A549 (cell line): ENCODE measurements at regions not wholly inside any gene's neighbourhood (a gene's known extent, or its start where the extent isn't known, plus 50 kb on each side); places are given as distances from the start of the nearest gene placed in this dataset.

Experiments
- ATAC-seq, 2 experiments: fragments of 200-7000 bp in 1 of 2; fragments of >200 bp in 1 of 2; cut with Nextera tagmentation in 1 of 2; cut with Tn5 transposase in 1 of 2; 3 replicates each; pipeline versions ENCODE4 v1.8.0 to v1.9.1; 2018 to 2020; ENCODE audit warnings: mild to moderate bottlenecking in 1 of 2, moderate library complexity in 1 of 2
- CTCF ChIA-PET: fragments of 300-600 bp; sonication (Branson Sonifier 250); formaldehyde crosslinking; extraction: SDS; loops from one replicate; lab custom pipeline; 2021; ENCODE audit warnings: antibody characterized with exemption, inconsistent platforms; lab: Yijun Ruan, JAX
- POLR2A ChIA-PET: fragments of 350-600 bp; formaldehyde crosslinking; extraction: SDS; loops from one replicate; lab custom pipeline; 2021; ENCODE audit warnings: antibody characterized with exemption, inconsistent platforms; lab: Yijun Ruan, JAX
- DNase-seq, 2 experiments: peaks; one replicate each; pipeline versions ENCODE4 v3.0.0 to v3.0.0-alpha.2; 2011 to 2016; ENCODE audit warnings: low read depth in 1 of 2, low spot score in 1 of 2
- FAIRE-seq: peaks from 2 replicates; lab custom pipeline; 2011; peaks lifted over from hg19 to GRCh38; lab: Jason Lieb, UNC
- H3K27ac ChIP-seq, 2 experiments: fragments of >200 bp; sonication (Bioruptor Twin); formaldehyde crosslinking; 3 replicates each; pipeline ENCODE4 v1.5.1; 2016 to 2017
- H3K4me1 ChIP-seq: fragments of >200 bp; sonication (Bioruptor Twin); formaldehyde crosslinking; 3 replicates; pipeline ENCODE4 v1.6.1; 2016
- H3K4me2 ChIP-seq: fragments of >200 bp; sonication (Bioruptor Twin); formaldehyde crosslinking; 3 replicates; pipeline ENCODE4 v1.6.1; 2016
- H3K4me3 ChIP-seq: fragments of >200 bp; sonication (Bioruptor Twin); formaldehyde crosslinking; 3 replicates; pipeline ENCODE4 v1.5.1; 2016
- H3K9me3 ChIP-seq: fragments of >200 bp; sonication (Bioruptor Twin); formaldehyde crosslinking; 3 replicates; pipeline ENCODE4 v1.6.1; 2016
- CBX2 ChIP-seq: fragments of 200-600 bp; sonication (generic); IDR thresholded peaks from 2 replicates; pipeline ENCODE4 v1.6.1; 2016; ENCODE audit warnings: low read depth, mild to moderate bottlenecking, borderline replicate concordance
- CEBPB ChIP-seq, 2 experiments: fragments of >200 bp in 1 of 2; sonication (Bioruptor Twin) in 1 of 2; formaldehyde crosslinking in 1 of 2; IDR thresholded peaks; 2 replicates each; pipeline ENCODE4 v1.6.1; 2012 to 2016
- CTCF ChIP-seq: fragments of >200 bp; sonication (Bioruptor Twin); formaldehyde crosslinking; IDR thresholded peaks from 3 replicates; pipeline ENCODE4 v1.5.1; 2016
- E2F6 ChIP-seq: IDR thresholded peaks from 2 replicates; pipeline ENCODE4 v1.6.1; 2012; ENCODE audit warnings: low read depth, borderline replicate concordance
- EHMT2 ChIP-seq: fragments of 200-600 bp; sonication (generic); IDR thresholded peaks from 2 replicates; pipeline ENCODE4 v1.6.1; 2016; ENCODE audit warnings: antibody characterized with exemption, low read depth, mild to moderate bottlenecking, moderate library complexity
- ELK1 ChIP-seq: fragments of 150-350 bp; IDR thresholded peaks from 2 replicates; pipeline ENCODE4 v1.6.1; 2014; ENCODE audit warnings: low read depth, mild to moderate bottlenecking, low read length
- ESRRA ChIP-seq: fragments of 150-350 bp; IDR thresholded peaks from 2 replicates; pipeline ENCODE4 v1.6.1; 2014; ENCODE audit warnings: mild to moderate bottlenecking, low read length, borderline replicate concordance
- FOSL2 ChIP-seq, 2 experiments: fragments of 450-650 bp in 1 of 2; fragments of >200 bp in 1 of 2; sonication (Bioruptor Twin) in 1 of 2; formaldehyde crosslinking; IDR thresholded peaks; 2 replicates each; pipeline versions ENCODE4 v1.5.0 to v1.6.1; 2016 to 2020; ENCODE audit warnings: mild to moderate bottlenecking in 1 of 2, moderate library complexity in 1 of 2
- FOXS1 ChIP-seq: fragments of 250-450 bp; sonication (Bioruptor Pico); IDR thresholded peaks from 2 replicates; pipeline ENCODE4 v1.5.0; 2020; ENCODE audit warnings: mild to moderate bottlenecking, moderate library complexity
- HDAC2 ChIP-seq: fragments of 200-600 bp; sonication (generic); IDR thresholded peaks from 2 replicates; pipeline ENCODE4 v1.6.1; 2016
- HEYL ChIP-seq: fragments of 250-450 bp; sonication (Bioruptor Pico); IDR thresholded peaks from 2 replicates; pipeline ENCODE4 v1.8.0; 2021; ENCODE audit warnings: mild to moderate bottlenecking, moderate library complexity
- HOXA7 ChIP-seq: fragments of 250-450 bp; sonication (Bioruptor Pico); IDR thresholded peaks from 2 replicates; pipeline ENCODE4 v1.5.0; 2020; ENCODE audit warnings: mild to moderate bottlenecking, moderate library complexity
- HOXB13 ChIP-seq: fragments of 250-450 bp; sonication (Bioruptor Pico); IDR thresholded peaks from 2 replicates; pipeline ENCODE4 v1.5.0; 2020; ENCODE audit warnings: low read depth, mild to moderate bottlenecking, moderate library complexity
- HOXB5 ChIP-seq: fragments of 250-450 bp; sonication (Bioruptor Pico); IDR thresholded peaks from 2 replicates; pipeline ENCODE4 v1.5.0; 2020; ENCODE audit warnings: mild to moderate bottlenecking, moderate library complexity
- JUNB ChIP-seq: fragments of >200 bp; sonication (Bioruptor Twin); formaldehyde crosslinking; IDR thresholded peaks from 2 replicates; pipeline ENCODE4 v1.6.1; 2016
- KDM1A ChIP-seq: fragments of 200-600 bp; sonication (generic); IDR thresholded peaks from 2 replicates; pipeline ENCODE4 v1.6.1; 2016; ENCODE audit warnings: low read depth, mild to moderate bottlenecking
- MAFK ChIP-seq: fragments of 450-650 bp; IDR thresholded peaks from 2 replicates; pipeline ENCODE4 v1.6.1; 2014; ENCODE audit not compliant: partially characterized antibody
- MAZ ChIP-seq: fragments of 150-350 bp; IDR thresholded peaks from 2 replicates; pipeline ENCODE4 v1.6.1; 2014; ENCODE audit warnings: antibody characterized with exemption, low read depth, low read length, borderline replicate concordance
- NFE2L2 ChIP-seq: fragments of 150-350 bp; conservative IDR thresholded peaks from 2 replicates; pipeline ENCODE4 v1.6.1; 2014; ENCODE audit warnings: low read length
- NPAS2 ChIP-seq: fragments of 250-450 bp; sonication (Bioruptor Pico); IDR thresholded peaks from 2 replicates; pipeline ENCODE4 v1.8.0; 2022; ENCODE audit warnings: mild to moderate bottlenecking, moderate library complexity, borderline replicate concordance
- NR3C1 ChIP-seq: fragments of >200 bp; sonication (Bioruptor Twin); formaldehyde crosslinking; IDR thresholded peaks from 3 replicates; pipeline ENCODE4 v1.6.1; 2017
- PBX3 ChIP-seq: IDR thresholded peaks from 2 replicates; pipeline ENCODE4 v1.6.1; 2012
- PHF8 ChIP-seq: fragments of 200-600 bp; sonication (generic); IDR thresholded peaks from 2 replicates; pipeline ENCODE4 v1.6.1; 2016; ENCODE audit warnings: low read depth, mild to moderate bottlenecking, antibody characterized with exemption, moderate library complexity, borderline replicate concordance
- POLR2A ChIP-seq: IDR thresholded peaks from 2 replicates; pipeline ENCODE4 v1.6.1; 2012; ENCODE audit warnings: mild to moderate bottlenecking, low read length
- RARB ChIP-seq: fragments of 250-450 bp; sonication (Bioruptor Pico); IDR thresholded peaks from 2 replicates; pipeline ENCODE4 v1.8.0; 2021; ENCODE audit warnings: mild to moderate bottlenecking, moderate library complexity
- RFX5 ChIP-seq: fragments of 450-650 bp; IDR thresholded peaks from 2 replicates; pipeline ENCODE4 v1.7.1; 2014; ENCODE audit warnings: antibody characterized with exemption, mild to moderate bottlenecking, moderate library complexity
- RNF2 ChIP-seq: fragments of 200-600 bp; sonication (generic); IDR thresholded peaks from 2 replicates; pipeline ENCODE4 v1.6.1; 2016; ENCODE audit warnings: low read depth, mild to moderate bottlenecking, antibody characterized with exemption, moderate library complexity, borderline replicate concordance
- TFCP2L1 ChIP-seq: fragments of 250-450 bp; sonication (Bioruptor Pico); IDR thresholded peaks from 2 replicates; pipeline ENCODE4 v1.5.0; 2021; ENCODE audit warnings: mild to moderate bottlenecking
- USF2 ChIP-seq: fragments of 450-650 bp; IDR thresholded peaks from 2 replicates; pipeline ENCODE4 v1.6.1; 2014; ENCODE audit warnings: antibody characterized with exemption
- ZFP36 ChIP-seq: fragments of 450-650 bp; IDR thresholded peaks from 2 replicates; pipeline ENCODE4 v1.6.1; 2014; ENCODE audit warnings: borderline replicate concordance; ENCODE audit not compliant: partially characterized antibody
- ZSCAN20 ChIP-seq: fragments of 250-450 bp; sonication (Bioruptor Pico); IDR thresholded peaks from 2 replicates; pipeline ENCODE4 v1.8.0; 2022; ENCODE audit warnings: mild to moderate bottlenecking, moderate library complexity
- WGBS: methylation state at CpG from one replicate; pipeline ENCODE4 v1.1.6; 2017; ENCODE audit errors: missing lambda C conversion rate; 5-methylcytosine and 5-hydroxymethylcytosine counted together

GRCh38 chr11:134945993-134946392 is 534.0 kb upstream of the B3GAT1 start:
- Histone ChIP-seq H3K9me3 (no peaks in the 10 kb centered on the region), H3K4me3 (no peak overlapping the region), H3K4me2 (no peak overlapping the region), H3K27ac (no peak overlapping the region), H3K4me1 (no peaks in the 10 kb centered on the region)
- ChIA-PET CTCF (no interaction called here), POLR2A (no interaction called here)
- no peak for ATAC-seq
- WGBS: 39% methylated on average over 9 of the region's 9 CpGs
- TF ChIP-seq ESRRA (no peak), MAZ (no peak), E2F6 (no peak), HOXB13 (CRISPR knock-in tag) (no peak), EHMT2 (no peak), ZFP36 (no peak), RARB (CRISPR knock-in tag) (no peak), MAFK (no peak), JUNB (no peak), ZSCAN20 (CRISPR knock-in tag) (no peak), PHF8 (no peak), NFE2L2 (no peak), KDM1A (no peak), RFX5 (no peak), USF2 (no peak)
- no peak for FAIRE-seq
- no peak for DNase-seq

GRCh38 chr11:134944986-134945385 is 532.9 kb upstream of the B3GAT1 start:
- Histone ChIP-seq H3K4me3 (no peak overlapping the region), H3K27ac (no peak overlapping the region), H3K9me3 (no peaks in the 10 kb centered on the region), H3K4me1 (no peaks in the 10 kb centered on the region), H3K4me2 (no peak overlapping the region)
- ChIA-PET POLR2A (no interaction called here), CTCF (no interaction called here)
- no peak for DNase-seq
- ATAC-seq: no peak
- WGBS: 73% methylated on average over 6 of the region's 10 CpGs
- FAIRE-seq: no peak
- no peak for TF ChIP-seq USF2
- no peak for TF ChIP-seq FOXS1 (CRISPR knock-in tag)
- no peak for TF ChIP-seq ELK1
- TF ChIP-seq TFCP2L1 (CRISPR knock-in tag): no peak
- TF ChIP-seq HDAC2: no peak
- no peak for TF ChIP-seq HOXA7 (CRISPR knock-in tag)

- DNase-seq (no peak), ATAC-seq (no peak), FAIRE-seq (no peak)
- CTCF ChIA-PET: no interaction called here
- POLR2A ChIA-PET: no interaction called here
- Histone ChIP-seq H3K27ac (no peak overlapping the region), H3K4me3 (no peak overlapping the region), H3K4me1 (no peaks in the 10 kb centered on the region), H3K4me2 (no peak overlapping the region), H3K9me3 (no peaks in the 10 kb centered on the region)
- WGBS: 16% methylated on average over 2 of the region's 5 CpGs
- TF ChIP-seq RNF2: no peak
- TF ChIP-seq HOXB13 (CRISPR knock-in tag): no peak
- no peak for TF ChIP-seq POLR2A
- no peak for TF ChIP-seq CEBPB (IDR thresholded peaks at IDR 0.05)
- no peak for TF ChIP-seq CTCF
- no peak for TF ChIP-seq CBX2
- no peak for TF ChIP-seq NPAS2
- no peak for TF ChIP-seq FOSL2 (IDR thresholded peaks at IDR 0.05)
- TF ChIP-seq FOSL2 (CRISPR knock-in tag; IDR thresholded peaks at IDR 0.05): no peak
- TF ChIP-seq HOXB5 (CRISPR knock-in tag): no peak
- TF ChIP-seq PBX3: no peak
- TF ChIP-seq ZFP36: no peak
- no peak for TF ChIP-seq HEYL (CRISPR knock-in tag)
- TF ChIP-seq NR3C1: no peak
Observed at GRCh38 chr11:134944131-134944530, 532.1 kb upstream of the B3GAT1 start.
